ENCODE measurements at regions not wholly inside any gene's neighbourhood (a gene's known extent, or its start where the extent isn't known, plus 50 kb on each side); places are given as distances from the start of the nearest gene placed in this dataset.

DNA sequence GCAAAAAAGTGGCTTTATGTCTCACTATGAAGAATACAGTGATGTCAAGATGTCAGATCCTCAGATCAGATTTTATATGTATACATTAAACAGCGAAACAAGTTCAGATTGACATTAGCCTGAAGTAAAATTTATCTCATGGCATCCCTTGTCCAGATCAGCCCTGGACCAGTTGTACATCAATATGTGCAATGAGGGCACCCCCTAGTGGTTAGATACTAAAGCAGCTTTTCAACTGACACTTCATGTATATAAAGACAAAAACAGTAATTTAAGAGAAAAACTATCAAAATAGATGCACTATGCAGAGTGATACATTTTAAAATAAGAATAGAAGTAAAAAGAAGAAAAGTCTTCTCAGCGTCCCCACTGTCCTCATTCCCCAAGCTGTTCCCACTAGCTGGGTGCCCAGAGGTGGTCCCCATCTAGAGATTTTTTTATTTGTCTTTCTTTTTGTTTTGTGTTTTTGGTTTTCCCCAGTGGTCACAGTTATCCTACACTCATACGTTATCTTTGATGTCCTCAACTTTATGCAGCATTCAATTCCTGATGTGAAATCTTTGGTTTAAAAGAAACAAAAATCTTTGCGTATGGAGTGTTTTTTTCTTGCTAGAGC, 2193.4 kb upstream of the RAG2 start:
- H3K27ac ChIP-seq = no peak overlapping the region
- TF ChIP-seq, protein P1, sequence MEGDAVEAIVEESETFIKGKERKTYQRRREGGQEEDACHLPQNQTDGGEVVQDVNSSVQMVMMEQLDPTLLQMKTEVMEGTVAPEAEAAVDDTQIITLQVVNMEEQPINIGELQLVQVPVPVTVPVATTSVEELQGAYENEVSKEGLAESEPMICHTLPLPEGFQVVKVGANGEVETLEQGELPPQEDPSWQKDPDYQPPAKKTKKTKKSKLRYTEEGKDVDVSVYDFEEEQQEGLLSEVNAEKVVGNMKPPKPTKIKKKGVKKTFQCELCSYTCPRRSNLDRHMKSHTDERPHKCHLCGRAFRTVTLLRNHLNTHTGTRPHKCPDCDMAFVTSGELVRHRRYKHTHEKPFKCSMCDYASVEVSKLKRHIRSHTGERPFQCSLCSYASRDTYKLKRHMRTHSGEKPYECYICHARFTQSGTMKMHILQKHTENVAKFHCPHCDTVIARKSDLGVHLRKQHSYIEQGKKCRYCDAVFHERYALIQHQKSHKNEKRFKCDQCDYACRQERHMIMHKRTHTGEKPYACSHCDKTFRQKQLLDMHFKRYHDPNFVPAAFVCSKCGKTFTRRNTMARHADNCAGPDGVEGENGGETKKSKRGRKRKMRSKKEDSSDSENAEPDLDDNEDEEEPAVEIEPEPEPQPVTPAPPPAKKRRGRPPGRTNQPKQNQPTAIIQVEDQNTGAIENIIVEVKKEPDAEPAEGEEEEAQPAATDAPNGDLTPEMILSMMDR (IDR thresholded peaks at IDR 0.05; ENCODE audit: low read depth, low read length) = peak; percentile 45
- peak; percentile 54 for DNase-seq
- H3K9me3 ChIP-seq (ENCODE audit: severe bottlenecking) = no peaks in the 10 kb centered on the region
- no peaks in the 10 kb centered on the region for H3K36me3 ChIP-seq
- no peaks in the 10 kb centered on the region for H3K27me3 ChIP-seq (ENCODE audit: insufficient read depth, low read depth, severe bottlenecking)
- no peak overlapping the region for H3K4me3 ChIP-seq (ENCODE audit: low read depth, low read length)

DNA sequence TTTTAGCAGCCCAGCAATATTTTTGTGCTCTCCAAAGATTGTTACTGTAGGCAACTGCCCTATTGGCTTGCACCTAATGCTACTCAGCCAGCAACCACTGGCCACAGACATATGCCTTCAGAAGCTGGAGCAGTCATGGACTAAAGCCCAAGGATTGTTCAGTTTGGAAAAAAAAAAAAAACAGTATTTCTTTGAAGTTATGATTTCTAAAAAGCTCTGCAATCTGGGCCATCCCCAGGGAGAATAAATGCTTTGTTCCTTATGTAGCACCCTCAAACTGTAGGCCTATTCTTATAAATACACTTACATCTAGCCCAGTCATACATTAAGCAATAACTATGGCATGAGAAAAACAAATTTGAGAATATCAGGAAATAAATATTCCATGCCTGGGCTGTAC, 2190.5 kb upstream of the RAG2 start:
- Histone ChIP-seq H3K36me3 (no peaks in the 10 kb centered on the region), H3K27me3 (ENCODE audit: insufficient read depth, low read depth, severe bottlenecking) (no peaks in the 10 kb centered on the region), H3K27ac (no peak overlapping the region), H3K9me3 (ENCODE audit: severe bottlenecking) (no peaks in the 10 kb centered on the region), H3K4me3 (ENCODE audit: low read depth, low read length) (no peak overlapping the region)
- TF ChIP-seq, protein P1 (IDR thresholded peaks at IDR 0.05; ENCODE audit: low read depth, low read length) = no peak
- no peak for DNase-seq

DNA sequence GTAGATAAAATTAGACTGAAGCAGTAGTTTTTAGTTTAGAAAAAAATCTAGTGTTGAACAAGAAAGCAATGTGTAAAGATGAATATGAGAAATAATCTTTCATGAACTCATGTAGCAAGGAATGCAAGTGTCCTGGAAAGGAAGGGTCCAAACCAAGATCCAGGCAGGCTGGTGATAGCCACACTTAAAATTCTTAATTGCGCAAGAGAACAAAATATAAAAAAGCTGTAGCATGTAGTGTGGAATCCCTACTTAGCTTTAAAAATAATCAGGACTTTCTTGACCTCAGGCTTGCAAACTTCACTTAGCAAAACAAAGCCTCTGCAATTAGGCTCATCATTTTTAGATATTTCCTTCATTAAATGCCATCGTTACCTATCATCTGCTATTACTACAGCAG, 2186.1 kb upstream of the RAG2 start:
- no peak for DNase-seq
- no peaks in the 10 kb centered on the region for H3K27me3 ChIP-seq (ENCODE audit: insufficient read depth, low read depth, severe bottlenecking)
- TF ChIP-seq, protein P1 (IDR thresholded peaks at IDR 0.05; ENCODE audit: low read depth, low read length) = no peak
- H3K4me3 ChIP-seq (ENCODE audit: low read depth, low read length) = no peak overlapping the region
- no peak overlapping the region for H3K27ac ChIP-seq
- H3K36me3 ChIP-seq = no peaks in the 10 kb centered on the region
- H3K9me3 ChIP-seq (ENCODE audit: severe bottlenecking) = no peaks in the 10 kb centered on the region

DNA sequence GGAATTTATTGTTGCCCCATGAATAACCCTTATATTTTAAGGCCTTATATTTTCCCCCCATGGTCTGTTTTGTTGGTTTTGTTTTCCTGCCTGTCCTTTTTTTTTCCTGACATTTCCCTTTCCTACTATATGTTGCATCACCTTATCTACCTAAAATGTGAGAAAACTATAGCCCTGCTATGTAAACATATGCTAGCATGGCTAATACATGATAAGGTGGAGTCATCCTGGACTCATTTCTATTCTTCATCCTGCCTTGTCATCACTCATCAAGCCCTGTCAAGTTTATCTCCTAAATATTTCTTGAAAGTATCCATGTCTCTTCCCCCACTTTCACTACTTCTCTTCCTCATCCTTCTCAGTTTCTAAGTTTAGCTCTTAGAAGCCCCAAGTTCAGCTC, 2168.8 kb upstream of the RAG2 start:
- Histone ChIP-seq H3K27me3 (ENCODE audit: insufficient read depth, low read depth, severe bottlenecking) (no peaks in the 10 kb centered on the region), H3K36me3 (no peaks in the 10 kb centered on the region), H3K4me3 (ENCODE audit: low read depth, low read length) (no peak overlapping the region), H3K9me3 (ENCODE audit: severe bottlenecking) (no peaks in the 10 kb centered on the region), H3K27ac (no peak overlapping the region)
- TF ChIP-seq, protein P1 (IDR thresholded peaks at IDR 0.05; ENCODE audit: low read depth, low read length) = no peak
- no peak for DNase-seq

DNA sequence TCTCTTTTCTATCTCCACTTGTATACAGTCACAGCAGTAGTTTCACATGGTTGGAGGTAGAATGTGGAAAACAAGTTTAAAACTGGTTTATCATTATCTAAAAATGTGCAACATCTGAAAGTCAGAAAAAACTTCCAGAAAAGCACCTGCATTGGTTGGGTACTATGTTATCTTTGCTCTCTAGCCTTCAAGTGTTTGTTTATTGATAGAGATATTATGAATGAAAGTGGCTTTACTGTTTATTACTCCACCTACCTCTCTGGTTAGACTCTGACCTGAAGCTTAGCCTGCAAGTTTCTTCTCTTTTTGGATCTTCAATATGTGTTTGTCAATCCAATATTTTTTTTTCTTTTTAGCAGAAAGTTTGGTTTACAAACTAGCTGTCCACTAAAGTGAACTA, 2161.4 kb upstream of the RAG2 start:
- Histone ChIP-seq H3K9me3 (ENCODE audit: severe bottlenecking) (no peaks in the 10 kb centered on the region), H3K27ac (no peak overlapping the region), H3K4me3 (ENCODE audit: low read depth, low read length) (no peak overlapping the region), H3K27me3 (ENCODE audit: insufficient read depth, low read depth, severe bottlenecking) (no peaks in the 10 kb centered on the region), H3K36me3 (no peaks in the 10 kb centered on the region)
- no peak for DNase-seq
- TF ChIP-seq, protein P1 (IDR thresholded peaks at IDR 0.05; ENCODE audit: low read depth, low read length) = no peak

DNA sequence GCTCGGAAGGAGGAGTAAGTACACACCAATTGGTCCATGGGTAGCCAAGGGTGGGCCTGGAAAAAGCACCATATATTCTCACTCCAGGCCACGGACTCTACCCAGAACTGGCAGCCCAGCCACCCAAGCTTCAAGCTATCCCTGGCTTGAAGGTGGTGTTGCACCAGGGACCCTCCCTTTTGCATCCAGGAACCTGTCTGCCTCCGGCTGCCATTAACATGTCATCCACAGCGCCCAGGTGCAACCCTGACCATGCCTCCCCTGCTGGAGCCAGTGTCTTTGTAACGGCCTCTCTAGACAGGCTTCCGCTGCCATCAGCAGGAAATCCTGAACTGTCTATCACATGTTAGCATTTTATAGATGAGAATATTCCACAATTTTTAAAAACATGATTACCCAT, 2158.5 kb upstream of the RAG2 start:
- H3K36me3 ChIP-seq = no peaks in the 10 kb centered on the region
- H3K9me3 ChIP-seq (ENCODE audit: severe bottlenecking) = peaks cover 5% of the 10 kb centered on the region
- no peak overlapping the region for H3K27ac ChIP-seq
- TF ChIP-seq, protein P1 (IDR thresholded peaks at IDR 0.05; ENCODE audit: low read depth, low read length) = no peak
- DNase-seq = no peak
- H3K4me3 ChIP-seq (ENCODE audit: low read depth, low read length) = no peak overlapping the region
- no peaks in the 10 kb centered on the region for H3K27me3 ChIP-seq (ENCODE audit: insufficient read depth, low read depth, severe bottlenecking)
